GM19324 (cell line): ENCODE measurements at regions not wholly inside any gene's neighbourhood (a gene's known extent, or its start where the extent isn't known, plus 50 kb on each side); places are given as distances from the start of the nearest gene placed in this dataset.

Experiments
- ATAC-seq: cut with Tn5 transposase; IDR thresholded peaks from one replicate; pipeline ENCODE4 v1.9.1; 2021; ENCODE audit warnings: mild to moderate bottlenecking, moderate library complexity; ENCODE audit not compliant: unreplicated experiment, low FRiP score

DNA sequence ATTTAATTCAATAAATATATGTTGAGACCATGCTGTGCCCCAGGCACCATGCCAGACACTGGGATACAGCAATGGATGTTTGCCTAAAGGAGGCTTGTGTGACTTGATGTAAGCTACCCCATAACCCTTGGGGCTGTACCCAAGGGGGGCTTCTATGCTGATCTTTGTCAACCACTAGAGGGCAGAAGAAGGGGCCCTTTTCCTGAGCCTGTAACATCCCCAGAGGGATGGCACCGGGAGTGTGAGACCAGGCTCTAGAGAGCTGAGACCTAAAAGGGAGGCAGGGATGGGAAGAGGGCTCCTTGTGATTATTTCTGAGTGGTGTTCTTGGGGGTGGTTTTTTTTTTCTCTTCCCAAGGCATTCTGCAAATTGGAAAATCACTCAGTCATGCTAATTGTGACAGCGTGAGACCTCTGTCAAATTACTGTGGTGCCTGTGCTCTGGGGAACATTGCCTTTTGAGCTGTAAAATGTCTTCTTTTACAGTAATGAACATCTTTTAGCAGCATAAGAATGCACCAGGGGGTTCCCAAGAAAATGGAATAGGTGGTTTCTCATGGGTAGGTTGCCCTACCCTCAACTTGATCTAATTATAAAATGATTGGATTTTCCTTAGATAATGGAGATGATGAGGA is 138.7 kb upstream of the SLC24A3 start:
- no peak for ATAC-seq

DNA sequence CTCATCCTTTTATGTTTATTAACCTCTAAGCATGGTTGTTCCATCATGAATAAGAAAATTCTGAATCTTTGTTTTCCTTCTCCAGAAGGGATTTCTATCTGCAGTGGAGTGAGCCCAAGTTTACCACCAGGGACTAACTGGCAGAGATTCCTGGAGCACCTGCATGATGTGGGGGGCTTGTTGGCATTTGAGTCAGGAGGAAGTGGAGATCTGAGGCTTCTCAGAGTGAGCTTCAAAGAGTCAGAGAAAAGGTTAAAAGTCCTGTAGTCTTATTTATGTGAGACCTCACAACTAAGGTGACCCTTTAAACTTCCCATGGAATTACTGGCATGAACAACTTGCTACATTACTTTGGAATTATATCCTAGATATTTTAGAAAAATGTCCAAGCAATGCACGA is 138.1 kb upstream of the SLC24A3 start:
- ATAC-seq: no peak

DNA sequence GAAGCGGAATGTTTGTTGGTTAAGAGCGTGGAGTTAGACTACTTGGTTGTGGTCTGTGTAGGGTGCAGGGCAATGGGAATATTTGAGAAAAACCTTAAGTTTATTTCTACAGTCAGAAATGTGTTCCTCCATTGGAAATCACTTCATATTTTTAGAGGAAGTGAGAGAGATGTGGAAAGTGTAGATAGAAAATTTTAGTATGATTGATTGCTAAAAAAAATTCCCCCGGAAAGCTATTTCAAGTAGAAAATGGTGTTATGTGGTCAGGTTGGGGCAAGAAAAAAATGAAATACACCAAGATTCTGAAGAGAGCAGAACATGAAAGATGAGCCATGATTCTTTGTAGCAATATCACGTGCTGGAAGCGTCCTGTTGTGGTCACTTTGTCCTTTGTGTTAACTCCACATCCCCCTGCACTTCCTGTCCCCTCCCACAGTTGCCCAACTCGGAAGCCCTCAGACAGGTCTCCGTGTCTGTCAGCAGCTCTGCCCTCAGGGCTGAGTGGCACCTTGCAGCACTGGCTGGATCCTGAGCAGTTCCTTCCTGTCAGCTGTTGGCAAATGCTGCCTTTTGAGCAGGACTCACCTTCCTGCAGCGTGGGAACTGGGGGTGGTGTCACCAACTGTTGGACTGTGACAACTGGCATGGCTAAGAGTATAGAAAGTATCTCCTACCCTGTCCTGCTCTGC is 137.5 kb upstream of the SLC24A3 start:
- ATAC-seq: no peak

DNA sequence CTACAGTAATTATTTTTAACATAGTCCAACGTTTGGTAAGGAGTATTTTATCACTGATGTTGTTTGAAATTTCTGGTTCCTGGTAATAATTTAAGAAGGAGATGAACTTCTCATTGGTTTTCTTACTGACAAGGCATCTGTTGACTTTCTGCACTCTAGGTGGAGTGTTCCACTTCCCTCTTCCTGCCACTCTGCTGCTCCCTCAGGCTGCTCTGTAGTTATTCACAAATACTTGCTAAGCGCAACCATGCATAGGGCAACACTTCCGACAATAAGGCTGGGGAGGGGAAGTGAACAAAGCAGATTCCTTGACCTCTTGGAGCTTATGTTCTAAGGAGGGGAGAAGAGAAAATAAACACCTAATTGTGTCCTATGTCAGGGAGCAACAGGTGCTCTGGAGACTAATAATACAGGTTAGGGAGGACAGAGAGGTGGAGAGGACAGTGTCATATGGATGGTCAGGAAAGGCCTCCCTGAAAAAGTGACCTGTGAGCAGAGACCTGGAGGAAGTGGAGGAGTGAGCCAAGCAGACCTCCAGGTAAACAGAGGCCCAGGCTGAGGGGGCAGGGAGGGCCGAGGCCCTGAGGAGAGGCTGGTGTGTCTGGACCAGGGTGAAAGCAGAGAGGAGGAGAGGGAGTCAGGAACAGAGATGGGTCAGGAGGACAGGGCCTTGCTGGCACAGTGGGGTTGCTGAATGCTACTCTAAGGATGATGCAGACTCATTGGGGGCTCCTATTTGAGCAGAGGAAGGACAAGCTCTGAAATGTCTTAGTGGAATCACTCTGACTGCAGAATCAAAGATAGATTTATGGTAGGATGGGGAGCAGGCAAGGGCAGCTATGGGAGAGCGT is 134.8 kb upstream of the SLC24A3 start:
- ATAC-seq: no peak

DNA sequence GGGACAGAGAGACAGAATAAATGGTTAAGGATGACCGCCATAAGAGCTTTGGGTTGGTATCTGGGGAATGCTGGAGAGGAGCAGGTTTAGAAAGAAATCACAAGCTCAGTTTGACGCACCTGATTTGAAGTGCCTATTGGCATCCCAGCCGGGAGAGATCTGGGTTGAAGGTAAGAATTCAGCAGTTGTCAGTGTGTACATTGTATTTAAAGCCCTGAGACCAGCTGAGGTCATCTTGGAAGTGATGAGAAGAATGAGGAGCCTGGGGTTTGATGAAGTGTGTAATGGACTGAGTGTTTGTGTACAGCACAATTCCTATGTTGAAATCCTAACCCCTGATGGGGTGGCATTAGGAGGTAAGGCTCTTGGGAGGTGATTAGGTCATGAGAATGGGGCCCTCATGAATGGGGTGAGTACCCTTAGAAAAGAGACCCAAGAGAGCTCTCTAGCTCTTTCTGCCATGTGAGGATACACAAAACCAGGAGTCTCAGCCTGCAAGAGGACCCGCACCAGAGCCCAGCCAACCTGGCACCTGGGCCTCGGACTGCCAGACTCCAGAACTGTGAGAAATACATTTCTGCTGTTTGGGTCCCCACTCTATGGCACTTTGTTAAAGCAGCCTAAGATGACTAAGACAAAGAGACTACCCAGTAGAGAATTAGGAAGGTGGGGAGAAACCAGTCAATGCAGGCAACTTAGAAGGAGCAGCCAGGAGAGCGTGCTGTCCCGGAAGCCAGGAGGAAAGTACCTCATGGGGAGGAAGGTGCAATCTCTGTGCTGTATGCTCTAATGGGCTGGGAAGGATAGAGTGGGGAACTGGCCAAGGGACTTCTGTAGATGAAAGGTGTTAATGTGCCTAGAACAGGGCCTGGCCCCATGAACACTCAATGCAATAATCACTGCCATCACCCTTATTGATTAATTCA is 133.7 kb upstream of the SLC24A3 start:
- no peak for ATAC-seq

DNA sequence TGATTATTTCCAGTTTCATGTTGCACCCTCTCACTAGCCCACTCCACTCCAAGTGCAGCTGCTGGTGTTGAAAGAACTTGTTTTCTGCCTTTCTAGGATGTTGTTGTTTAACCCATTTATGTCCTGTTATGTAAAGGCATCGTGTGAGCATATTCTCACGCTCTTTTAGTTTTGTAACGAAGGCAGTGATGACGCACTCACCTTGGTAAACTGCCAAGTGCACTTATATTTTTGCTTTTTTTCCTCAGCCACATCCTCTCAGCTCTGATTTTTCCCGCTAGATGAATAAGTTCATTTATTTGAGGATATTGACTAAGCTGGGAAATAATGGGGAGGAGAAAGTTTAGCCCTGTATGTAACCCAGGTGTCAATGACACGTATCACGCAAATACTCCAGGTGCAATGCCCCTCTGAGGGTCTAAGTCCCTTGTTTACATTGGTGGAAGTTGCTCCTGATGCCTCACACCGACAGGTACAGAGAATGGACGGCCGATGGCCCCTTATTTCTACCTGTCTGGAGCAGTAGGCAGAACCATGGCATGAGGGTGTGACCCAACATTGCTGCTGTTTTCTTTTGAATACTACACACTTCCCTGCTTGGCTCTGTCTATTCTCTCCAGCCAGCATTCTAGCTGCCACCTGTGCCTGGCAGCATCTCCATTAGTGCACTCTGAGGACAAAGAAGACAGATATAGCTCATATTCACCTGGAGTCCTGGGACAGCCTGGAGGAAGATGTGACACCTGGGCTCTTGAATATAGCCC is 132.7 kb upstream of the SLC24A3 start:
- ATAC-seq: no peak

DNA sequence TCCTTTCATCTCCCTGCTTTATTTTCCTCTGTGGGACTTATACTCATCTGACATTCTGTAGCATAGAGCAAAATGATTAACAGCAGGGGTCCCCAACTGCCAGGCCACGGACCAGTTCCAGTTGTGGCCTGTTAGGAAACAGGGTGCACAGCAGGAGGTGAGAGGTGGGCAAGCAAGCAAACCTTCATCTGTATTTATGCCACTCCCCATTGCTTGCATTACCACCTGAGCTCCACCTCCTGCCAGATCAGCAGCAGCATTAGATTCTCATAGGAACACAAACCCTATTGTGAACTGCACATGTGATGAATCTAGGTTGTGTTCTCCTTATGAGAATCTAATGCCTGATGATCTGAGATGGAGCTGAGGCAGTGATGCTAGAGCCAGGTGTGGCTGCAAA is 130.5 kb upstream of the SLC24A3 start:
- no peak for ATAC-seq

DNA sequence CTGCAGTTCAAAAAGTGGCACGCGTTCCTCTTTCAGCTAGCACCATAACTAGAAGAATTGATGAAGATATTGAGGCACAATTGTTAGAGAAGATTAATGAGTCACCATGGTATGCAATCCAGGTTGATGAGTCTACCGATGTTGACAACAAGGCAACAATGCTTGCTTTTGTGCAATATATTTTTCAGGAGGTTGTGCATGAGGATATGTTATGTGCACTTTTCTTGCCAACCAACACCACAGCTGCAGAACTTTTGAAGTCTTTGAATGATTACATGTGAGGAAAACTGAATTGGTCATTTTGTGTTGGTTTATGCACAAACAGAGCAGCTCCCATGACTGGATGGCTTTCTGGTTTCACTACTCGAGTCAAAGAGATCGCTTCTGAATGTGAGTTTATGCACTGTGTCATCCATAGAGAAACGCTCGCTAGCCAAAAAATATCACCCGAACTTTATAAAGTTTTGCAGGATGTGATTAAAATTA is 129.3 kb upstream of the SLC24A3 start:
- no peak for ATAC-seq

DNA sequence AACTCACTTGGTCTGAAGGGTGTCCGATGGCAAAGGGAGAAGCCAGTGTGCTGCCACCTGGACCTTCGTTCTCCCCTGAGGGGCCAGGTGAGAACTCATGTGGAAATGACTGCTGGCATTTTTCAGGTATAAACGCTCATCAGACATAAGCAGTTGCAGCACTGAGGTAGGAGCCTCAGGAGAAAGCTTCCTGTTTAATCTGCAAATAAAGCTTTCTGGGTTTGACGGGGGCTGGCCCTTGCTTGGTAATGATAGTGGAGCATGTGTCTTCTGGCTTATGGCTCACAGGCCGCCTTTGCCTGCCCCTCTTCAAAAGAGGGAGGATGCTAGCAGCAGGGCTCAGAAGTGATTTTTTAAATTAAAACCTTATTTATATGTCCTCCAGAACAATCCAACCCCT is 122.1 kb upstream of the SLC24A3 start:
- ATAC-seq: no peak

DNA sequence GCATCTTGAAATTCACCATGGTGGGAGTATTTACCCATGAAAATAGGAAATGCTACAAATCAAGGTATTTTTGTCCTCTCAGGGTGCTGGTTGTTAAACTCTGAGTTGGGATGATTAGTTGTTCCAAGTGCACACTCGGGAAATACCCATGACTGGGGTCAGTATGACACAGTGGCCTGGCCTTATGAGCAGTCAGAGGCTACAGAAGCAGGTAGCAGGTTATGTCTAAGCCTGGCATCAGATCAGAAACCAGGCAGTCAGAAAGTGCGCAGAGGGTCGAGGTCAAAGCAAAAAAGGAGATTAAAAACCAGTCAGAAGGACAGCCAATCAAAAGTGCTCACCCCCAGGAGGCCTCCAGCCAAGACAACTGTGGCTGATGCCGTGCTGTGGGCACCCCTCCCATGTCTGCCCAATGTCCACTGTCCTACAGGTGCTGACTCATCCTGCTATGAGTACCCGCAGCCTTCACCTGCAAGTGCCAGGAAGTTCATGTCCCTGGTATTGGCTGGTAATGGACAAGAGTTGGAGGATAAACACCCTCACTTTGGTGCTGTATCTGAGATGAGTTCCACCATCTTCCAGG is 117.4 kb upstream of the SLC24A3 start:
- no peak for ATAC-seq

DNA sequence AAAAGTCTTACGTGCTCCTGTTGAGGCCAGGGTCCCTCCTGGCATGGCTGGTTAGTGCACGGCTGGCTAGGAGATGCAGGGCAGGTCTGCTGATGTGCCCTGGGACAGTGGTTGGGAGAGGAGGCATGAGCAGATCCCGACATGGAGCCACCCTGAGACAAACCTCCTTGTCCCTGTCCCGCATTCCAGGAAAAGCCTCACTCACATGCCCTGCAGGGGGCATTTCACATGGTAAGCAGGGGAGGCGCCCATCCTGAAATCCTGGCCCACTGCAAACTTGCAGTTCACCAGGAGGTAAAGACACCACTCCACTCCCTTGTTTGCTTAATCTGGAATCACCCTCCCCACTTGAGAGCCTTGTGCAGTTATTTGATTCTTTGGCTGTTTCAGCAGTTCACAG is 116.7 kb upstream of the SLC24A3 start:
- ATAC-seq: no peak

DNA sequence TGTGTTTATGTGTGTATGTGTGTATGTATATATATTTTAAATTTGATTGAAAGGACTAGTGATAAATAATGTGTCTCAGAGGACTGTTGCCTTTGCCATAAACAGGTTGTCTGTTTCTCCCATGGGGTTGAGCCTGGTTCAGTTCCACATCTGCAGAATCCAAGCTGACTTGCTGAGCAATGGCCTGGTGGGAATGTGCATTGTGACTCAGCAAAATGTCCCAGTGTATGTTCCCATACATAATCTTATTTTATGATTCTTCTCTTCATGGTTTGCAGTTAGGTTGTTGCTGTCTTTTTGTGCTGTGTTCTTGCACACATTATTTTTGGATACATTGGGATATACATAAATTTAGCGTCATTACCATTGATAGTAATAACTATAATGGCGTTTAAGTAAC is 115.6 kb upstream of the SLC24A3 start:
- no peak for ATAC-seq

DNA sequence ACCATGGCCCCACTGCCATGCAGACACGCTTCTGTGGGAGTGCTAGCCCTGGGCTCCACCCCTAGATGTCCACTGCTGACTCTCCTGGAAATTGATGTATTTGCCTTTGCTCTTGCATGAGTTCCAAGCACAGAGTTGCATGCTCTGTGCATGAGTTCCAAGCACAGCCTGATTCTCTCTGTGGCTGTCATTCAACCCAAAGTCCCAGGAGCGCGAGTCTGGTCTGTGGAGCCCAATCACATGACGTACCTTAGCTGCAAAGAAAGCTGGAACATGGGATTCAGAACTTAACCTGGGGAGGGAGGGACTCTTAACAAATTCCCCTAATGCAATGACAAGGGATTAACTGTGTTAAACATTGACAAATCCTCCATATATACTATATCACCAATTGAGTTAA is 114.3 kb upstream of the SLC24A3 start:
- no peak for ATAC-seq

DNA sequence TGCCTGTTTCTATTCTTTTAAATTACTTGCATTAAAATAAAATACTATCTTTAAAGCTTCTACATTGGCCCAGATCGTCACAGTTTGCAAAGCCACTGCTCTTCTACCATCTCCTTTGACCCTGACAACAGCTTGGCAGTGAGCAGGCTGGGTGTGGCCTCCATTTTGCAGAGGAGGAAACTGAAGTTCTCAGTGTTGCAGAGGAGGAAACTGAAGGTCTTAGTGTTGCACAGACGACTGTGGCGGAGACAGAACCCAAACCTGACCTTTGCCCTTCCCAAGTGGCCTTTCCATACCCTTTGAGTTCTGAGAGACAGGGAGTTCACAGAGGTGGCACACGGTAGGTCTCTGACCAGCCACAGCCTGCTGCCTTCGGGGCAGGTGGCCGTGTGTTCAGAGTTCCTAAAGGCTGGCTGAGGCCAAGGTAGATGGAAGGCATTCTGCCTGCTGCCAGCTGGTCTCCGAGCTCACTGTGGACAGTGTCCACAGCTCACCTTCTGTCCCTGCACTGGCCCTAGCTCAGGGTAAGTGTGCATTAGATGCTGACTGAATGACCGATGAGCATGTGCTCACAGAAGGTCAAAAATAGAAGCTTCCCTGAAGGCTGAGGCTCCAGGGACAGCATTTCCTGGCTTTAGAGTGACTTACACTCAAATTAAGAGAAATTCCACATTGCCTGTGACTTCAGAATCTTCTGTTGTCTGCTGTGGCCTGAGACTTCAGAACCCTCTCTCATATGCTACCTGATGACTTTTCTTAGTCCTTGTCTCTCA is 113.5 kb upstream of the SLC24A3 start:
- no peak for ATAC-seq

DNA sequence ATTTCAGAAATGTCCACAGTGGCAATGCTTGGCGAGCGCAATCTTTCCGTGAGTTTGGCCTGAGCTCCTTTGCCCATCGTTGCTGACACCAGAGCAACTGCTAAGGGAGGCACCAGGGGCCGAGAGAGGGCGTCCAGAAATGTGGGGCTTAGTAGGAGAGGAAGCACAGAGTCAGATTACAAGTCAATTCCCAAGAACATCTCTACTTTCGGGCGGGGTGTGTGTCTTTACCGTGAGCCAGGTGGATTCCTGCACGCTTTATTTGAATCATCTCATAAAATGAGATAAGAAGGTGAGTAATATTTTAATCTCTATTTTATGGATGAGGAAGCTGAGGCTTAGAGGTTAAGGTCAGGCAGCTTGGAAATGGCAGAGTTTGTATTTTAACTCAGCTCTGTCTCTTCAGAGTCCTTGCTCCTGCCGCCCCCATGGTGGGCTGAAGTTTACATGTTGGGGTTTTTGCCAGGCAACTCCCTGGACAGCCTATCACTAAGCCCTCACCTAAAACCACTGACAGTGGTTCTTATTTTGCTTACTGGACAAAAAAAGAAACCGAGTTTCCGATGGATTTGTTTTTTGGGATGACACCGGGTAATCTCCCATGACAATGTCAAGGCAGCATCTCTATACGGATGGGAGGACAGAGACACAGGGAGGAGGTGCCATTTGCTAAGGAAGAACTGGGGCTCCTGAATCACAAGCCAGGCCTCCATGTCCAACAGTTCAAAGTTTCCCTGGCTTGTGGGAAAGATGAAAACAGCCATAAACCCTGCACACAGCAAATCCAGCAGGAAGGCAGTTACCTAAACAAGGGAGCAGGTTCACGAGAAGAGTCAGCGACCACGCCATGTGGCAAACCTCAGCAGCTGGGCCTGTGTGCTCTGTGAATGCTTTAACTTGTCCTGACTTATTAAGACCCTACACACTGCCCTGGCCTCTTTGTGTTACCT is 112.6 kb upstream of the SLC24A3 start:
- no peak for ATAC-seq

DNA sequence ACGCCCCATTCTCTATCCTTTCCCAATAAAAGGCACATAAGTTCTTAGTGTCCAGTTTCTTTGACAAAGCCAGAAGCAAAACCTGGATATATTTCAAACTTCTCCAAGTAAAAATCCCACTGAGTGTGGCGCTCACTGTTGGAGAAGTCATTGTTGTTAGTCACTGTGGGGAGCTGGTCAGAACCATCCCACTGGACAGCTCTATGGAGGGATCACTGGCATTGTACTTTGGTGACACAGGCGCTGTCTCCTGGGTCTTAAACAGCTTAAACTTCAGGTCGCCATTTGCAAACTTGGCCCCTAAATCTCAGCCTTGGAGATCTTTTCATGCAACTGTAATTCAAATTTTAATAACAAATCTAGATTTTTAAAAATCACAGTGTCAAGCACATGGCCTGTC is 111.5 kb upstream of the SLC24A3 start:
- no peak for ATAC-seq

DNA sequence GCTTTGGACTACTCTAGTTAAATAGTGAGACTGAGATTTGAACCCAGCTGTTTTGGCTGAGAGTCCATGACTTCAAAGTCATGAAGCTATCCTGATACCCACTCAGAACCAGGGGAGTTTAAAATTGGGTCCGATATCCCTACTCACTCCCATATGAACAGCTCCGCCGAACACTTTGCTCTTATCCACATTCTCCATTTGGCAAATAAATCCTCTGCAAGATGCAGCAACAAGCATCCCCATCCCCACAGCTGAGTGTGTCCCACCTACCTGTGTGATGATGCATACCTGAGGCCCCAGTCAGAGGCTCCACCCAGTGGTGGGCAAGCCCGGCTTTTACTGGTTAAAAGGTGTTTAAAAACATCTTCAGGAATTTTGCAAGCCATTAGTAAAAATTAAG is 108.3 kb upstream of the SLC24A3 start:
- no peak for ATAC-seq

DNA sequence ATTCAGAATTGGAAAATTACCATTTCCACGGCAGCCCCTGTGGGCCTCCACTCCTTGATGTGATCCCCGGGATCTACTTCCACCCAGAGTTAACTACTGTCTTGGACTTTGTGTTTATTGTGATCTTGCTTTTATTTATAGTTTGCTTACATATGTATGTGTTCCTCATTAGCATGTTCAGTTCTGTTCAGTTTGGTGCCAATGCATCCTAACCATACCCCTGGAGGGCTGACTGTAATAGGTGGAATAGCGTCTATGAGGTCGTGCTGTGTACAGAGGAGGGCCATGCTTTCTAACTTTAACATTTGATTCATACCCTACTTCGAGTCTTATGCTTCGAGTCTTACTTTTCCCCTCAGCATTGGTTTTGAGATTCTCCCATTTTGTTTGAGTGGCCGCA is 104.3 kb upstream of the SLC24A3 start:
- ATAC-seq: no peak
